ENCODE measurements at regions not wholly inside any gene's neighbourhood (a gene's known extent, or its start where the extent isn't known, plus 50 kb on each side); places are given as distances from the start of the nearest gene placed in this dataset.

DNA sequence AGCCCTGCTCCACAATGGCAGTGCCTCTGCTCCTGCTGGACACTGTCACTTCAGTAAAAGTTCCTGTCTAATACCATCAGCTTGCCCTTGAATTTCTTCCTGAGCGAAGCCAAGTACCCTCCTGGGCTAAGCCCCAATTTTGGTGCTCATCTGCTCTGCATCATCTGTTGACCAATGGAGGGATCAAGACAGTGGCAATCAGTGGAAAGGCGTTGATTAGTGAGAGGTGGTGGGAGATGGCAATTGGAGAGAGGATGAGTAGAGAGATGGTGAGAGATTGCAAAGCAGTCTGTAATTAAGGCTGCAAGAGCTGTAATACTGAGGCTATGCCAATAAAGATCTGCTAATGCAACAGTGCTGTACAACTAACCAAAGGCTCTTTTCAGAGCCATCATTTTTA is 299.4 kb upstream of the CDH2 start:
- TF ChIP-seq ZFX (IDR thresholded peaks at IDR 0.05; ENCODE audit: borderline replicate concordance), result no peak
- TF ChIP-seq, protein P1, sequence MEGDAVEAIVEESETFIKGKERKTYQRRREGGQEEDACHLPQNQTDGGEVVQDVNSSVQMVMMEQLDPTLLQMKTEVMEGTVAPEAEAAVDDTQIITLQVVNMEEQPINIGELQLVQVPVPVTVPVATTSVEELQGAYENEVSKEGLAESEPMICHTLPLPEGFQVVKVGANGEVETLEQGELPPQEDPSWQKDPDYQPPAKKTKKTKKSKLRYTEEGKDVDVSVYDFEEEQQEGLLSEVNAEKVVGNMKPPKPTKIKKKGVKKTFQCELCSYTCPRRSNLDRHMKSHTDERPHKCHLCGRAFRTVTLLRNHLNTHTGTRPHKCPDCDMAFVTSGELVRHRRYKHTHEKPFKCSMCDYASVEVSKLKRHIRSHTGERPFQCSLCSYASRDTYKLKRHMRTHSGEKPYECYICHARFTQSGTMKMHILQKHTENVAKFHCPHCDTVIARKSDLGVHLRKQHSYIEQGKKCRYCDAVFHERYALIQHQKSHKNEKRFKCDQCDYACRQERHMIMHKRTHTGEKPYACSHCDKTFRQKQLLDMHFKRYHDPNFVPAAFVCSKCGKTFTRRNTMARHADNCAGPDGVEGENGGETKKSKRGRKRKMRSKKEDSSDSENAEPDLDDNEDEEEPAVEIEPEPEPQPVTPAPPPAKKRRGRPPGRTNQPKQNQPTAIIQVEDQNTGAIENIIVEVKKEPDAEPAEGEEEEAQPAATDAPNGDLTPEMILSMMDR (IDR thresholded peaks at IDR 0.05), result no peak
- no peak overlapping the region for H3K27ac ChIP-seq

DNA sequence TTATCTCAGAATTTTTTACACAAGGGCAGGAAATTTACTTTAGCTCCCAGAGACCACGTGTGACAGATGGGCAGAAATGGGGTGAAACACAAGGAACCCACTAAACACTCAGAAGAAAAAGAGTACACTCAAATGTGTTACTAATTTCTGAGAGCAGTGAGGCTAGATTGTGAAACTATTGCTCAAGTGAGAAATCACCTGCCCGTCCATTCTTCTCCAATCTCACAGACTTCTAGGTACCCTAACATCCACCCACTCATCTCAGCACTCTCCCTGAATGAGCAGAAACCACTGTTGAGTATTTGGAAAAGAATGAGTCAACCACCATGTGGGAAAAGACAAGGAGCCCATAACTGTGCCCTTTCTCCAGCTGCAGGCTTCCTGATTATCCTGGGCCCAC is 293.0 kb upstream of the CDH2 start:
- no peak overlapping the region for H3K27ac ChIP-seq
- TF ChIP-seq, protein P1 (IDR thresholded peaks at IDR 0.05), result no peak
- TF ChIP-seq ZFX (IDR thresholded peaks at IDR 0.05; ENCODE audit: borderline replicate concordance), result no peak

DNA sequence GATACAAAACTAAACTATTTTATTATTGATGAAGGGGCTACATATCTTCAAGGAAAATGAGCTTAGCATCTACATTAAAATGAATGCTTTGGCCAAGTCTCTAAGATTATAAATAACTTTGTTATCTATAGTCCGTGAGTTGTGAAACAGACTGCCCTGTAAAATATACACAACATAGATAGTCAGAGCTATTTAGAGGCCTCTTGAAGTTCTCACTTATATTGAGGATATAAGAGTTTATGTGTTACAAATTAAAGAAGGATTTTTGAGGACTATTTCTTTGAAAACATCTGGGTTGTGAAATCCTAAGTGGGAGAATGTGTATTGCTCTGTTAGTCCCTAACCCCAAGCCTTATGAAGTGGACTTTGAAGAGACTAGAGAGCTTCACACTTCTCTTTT is 292.0 kb upstream of the CDH2 start:
- no peak overlapping the region for H3K27ac ChIP-seq
- TF ChIP-seq ZFX (IDR thresholded peaks at IDR 0.05; ENCODE audit: borderline replicate concordance), result no peak
- TF ChIP-seq, protein P1 (IDR thresholded peaks at IDR 0.05), result no peak

DNA sequence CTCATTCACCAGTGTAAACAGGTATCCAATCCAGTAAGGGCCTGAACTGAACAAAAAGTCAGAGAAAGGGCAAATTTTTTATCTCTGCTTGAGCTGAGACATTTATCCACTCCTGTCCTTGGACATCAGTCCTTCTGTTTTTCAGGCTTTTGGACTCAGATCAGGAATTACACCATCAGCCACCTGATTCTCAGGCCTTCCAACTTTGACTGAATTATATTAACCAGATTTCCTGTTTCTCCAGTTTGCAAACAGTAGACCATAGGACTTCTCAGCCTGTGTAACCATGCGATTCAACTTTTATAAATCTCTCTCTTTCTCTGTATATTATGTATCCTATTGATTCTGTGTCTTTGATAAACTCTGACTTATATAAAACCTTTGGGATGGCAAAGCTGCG is 289.3 kb upstream of the CDH2 start:
- TF ChIP-seq ZFX (IDR thresholded peaks at IDR 0.05; ENCODE audit: borderline replicate concordance), result no peak
- TF ChIP-seq, protein P1 (IDR thresholded peaks at IDR 0.05), result no peak
- no peak overlapping the region for H3K27ac ChIP-seq

DNA sequence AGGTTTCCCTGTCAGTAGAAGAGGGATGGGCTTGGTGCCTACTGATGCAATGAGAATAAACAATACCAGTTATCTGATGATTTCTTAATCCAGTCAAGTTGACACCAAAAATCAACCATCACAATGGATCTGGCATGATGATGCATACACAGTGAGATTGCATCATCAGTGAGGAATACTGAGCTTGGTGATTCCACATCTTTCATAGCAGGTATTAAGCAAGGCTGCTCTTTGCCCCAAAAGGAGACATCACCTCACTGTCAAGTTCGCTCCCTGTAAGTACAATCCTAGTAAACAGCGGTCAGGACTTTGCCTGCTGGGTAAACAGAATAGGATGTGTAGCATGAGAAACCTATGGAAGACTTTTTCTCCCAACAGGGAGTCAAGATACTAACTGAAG is 282.7 kb upstream of the CDH2 start:
- no peak overlapping the region for H3K27ac ChIP-seq
- TF ChIP-seq, protein P1 (IDR thresholded peaks at IDR 0.05), result no peak
- no peak for TF ChIP-seq ZFX (IDR thresholded peaks at IDR 0.05; ENCODE audit: borderline replicate concordance)

DNA sequence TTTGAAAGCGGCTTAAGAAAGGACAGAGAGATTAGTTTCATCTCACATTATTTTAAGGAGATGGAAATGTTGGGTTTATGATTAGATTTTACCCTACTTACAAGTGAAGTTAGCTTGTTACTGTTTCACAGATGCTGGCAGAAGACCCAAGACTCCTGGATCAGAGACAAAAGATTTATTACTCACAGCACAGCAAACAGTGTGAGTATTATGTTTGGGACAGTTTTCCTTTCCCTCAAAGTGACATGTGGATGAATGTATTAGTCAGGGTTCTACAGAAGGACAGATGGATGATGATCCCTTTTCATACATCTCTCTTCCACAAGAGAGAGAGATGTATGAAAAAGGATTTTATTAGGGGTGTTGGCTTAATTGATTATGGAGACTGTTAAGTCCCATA is 281.8 kb upstream of the CDH2 start:
- no peak for TF ChIP-seq ZFX (IDR thresholded peaks at IDR 0.05; ENCODE audit: borderline replicate concordance)
- TF ChIP-seq, protein P1 (IDR thresholded peaks at IDR 0.05), result no peak
- no peak overlapping the region for H3K27ac ChIP-seq

DNA sequence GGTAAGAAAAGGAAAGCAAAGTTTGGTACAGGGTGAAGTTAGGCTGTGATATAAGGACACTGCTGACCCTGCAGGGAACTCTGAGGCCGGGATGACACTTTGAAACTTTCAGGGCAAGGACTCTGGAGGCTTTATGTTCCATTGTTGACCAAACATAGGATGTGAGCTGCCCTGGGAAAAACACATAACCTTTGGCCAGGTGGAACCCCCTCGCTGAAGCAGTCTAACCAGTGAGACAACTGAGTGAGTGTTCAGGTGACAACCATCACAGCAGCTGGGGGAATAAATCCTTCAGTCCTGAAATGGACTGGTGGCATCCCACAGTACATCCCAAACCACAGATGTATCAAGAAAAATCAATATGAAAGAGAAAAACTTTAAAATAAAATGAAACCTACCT is 280.9 kb upstream of the CDH2 start:
- H3K27ac ChIP-seq, result no peak overlapping the region
- no peak for TF ChIP-seq ZFX (IDR thresholded peaks at IDR 0.05; ENCODE audit: borderline replicate concordance)
- TF ChIP-seq, protein P1 (IDR thresholded peaks at IDR 0.05), result no peak
